ENCODE measurements at regions not wholly inside any gene's neighbourhood (a gene's known extent, or its start where the extent isn't known, plus 50 kb on each side); places are given as distances from the start of the nearest gene placed in this dataset.

DNA sequence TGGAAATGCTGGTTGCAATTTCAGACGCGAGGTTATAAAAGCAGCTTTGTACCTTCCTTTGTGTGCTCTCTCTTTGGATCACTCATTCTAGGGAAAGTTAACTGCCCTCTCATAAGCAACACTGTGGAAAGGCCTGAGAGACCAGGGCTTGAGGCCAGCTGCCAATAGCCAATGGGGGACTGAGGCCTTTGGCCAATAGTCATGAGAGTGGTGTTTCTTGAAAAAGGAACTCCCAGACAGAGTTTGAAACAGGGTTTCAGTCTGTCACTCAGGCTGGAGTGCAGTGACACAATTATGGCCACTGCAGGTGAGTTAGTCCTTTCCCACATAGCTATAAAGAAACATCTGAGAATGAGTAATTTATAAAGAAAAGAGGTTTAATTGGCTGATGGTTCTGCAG lies 524.7 kb upstream of the SMIM31 start:
- TF ChIP-seq, protein P1, sequence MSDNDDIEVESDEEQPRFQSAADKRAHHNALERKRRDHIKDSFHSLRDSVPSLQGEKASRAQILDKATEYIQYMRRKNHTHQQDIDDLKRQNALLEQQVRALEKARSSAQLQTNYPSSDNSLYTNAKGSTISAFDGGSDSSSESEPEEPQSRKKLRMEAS (IDR thresholded peaks at IDR 0.05) = no peak
- TF ChIP-seq, protein P2, sequence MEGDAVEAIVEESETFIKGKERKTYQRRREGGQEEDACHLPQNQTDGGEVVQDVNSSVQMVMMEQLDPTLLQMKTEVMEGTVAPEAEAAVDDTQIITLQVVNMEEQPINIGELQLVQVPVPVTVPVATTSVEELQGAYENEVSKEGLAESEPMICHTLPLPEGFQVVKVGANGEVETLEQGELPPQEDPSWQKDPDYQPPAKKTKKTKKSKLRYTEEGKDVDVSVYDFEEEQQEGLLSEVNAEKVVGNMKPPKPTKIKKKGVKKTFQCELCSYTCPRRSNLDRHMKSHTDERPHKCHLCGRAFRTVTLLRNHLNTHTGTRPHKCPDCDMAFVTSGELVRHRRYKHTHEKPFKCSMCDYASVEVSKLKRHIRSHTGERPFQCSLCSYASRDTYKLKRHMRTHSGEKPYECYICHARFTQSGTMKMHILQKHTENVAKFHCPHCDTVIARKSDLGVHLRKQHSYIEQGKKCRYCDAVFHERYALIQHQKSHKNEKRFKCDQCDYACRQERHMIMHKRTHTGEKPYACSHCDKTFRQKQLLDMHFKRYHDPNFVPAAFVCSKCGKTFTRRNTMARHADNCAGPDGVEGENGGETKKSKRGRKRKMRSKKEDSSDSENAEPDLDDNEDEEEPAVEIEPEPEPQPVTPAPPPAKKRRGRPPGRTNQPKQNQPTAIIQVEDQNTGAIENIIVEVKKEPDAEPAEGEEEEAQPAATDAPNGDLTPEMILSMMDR (IDR thresholded peaks at IDR 0.05; ENCODE audit: low read depth, low read length, missing input control) = no peak
- TF ChIP-seq RAD21 (IDR thresholded peaks at IDR 0.05) (no peak), YY1 (IDR thresholded peaks at IDR 0.05) (no peak), SP1 (IDR thresholded peaks at IDR 0.05) (no peak), RXRA (IDR thresholded peaks at IDR 0.05) (no peak), GABPA (IDR thresholded peaks at IDR 0.05 in 1 of 2, conservative IDR thresholded peaks at IDR 0.05 in 1 of 2) (no peak)
- TF ChIP-seq, protein P3, sequence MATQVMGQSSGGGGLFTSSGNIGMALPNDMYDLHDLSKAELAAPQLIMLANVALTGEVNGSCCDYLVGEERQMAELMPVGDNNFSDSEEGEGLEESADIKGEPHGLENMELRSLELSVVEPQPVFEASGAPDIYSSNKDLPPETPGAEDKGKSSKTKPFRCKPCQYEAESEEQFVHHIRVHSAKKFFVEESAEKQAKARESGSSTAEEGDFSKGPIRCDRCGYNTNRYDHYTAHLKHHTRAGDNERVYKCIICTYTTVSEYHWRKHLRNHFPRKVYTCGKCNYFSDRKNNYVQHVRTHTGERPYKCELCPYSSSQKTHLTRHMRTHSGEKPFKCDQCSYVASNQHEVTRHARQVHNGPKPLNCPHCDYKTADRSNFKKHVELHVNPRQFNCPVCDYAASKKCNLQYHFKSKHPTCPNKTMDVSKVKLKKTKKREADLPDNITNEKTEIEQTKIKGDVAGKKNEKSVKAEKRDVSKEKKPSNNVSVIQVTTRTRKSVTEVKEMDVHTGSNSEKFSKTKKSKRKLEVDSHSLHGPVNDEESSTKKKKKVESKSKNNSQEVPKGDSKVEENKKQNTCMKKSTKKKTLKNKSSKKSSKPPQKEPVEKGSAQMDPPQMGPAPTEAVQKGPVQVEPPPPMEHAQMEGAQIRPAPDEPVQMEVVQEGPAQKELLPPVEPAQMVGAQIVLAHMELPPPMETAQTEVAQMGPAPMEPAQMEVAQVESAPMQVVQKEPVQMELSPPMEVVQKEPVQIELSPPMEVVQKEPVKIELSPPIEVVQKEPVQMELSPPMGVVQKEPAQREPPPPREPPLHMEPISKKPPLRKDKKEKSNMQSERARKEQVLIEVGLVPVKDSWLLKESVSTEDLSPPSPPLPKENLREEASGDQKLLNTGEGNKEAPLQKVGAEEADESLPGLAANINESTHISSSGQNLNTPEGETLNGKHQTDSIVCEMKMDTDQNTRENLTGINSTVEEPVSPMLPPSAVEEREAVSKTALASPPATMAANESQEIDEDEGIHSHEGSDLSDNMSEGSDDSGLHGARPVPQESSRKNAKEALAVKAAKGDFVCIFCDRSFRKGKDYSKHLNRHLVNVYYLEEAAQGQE (IDR thresholded peaks at IDR 0.05) = no peak

All from liver (tissue), 3 donors.